ENCODE measurements at regions not wholly inside any gene's neighbourhood (a gene's known extent, or its start where the extent isn't known, plus 50 kb on each side); places are given as distances from the start of the nearest gene placed in this dataset.

DNA sequence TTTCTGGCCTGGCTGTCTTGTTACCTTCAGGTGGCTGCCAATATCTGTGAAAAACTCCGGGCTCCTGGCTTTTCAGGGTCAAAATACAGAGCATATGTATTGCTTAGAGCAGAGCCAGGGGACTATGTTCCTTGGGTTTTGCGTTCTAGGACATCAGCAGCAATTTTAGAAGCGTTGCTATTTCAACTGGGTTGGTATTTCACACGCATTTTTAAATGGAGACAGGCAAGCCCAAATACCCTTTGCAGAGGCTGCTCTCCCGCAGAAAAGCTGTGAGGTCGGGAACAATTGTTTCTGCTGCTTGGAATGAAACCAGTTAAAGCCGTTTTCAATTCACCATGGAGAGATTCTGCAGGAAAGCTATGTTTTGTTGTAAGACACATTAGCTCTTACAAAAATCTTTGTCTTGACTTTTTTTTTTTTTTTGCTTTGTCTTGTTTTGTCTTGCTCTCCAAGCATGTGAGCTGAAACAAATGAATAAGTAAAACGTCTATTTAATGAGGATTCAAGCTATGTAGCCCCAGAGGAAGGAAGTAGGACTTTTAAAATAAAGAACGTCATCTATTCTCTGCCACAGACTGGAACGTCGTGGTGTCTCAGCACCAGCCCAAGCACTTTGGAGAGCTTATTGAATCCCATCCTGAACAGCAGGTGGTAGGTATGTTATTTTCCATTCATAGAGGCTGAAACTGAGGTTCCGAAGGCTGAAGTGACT lies 181.0 kb upstream of the TBX3 start:
- H3K4me1 ChIP-seq (ENCODE audit: control insufficient read depth in 5 of 5, insufficient read depth in 5 of 5, low read length in 5 of 5) = peaks cover 0 to 6% (median 4%) of the 10 kb centered on the region in 5 donors
- no peak overlapping the region for H3K4me3 ChIP-seq (ENCODE audit: low read depth in 1 of 5, low read length in 5 of 5)
- peaks cover 0 to 10% (median 4%) of the 10 kb centered on the region in 5 donors for H3K27me3 ChIP-seq (ENCODE audit: control insufficient read depth in 5 of 5, insufficient read depth in 4 of 5, low read length in 5 of 5)
- H3K36me3 ChIP-seq (ENCODE audit: control insufficient read depth in 5 of 5, insufficient read depth in 5 of 5, low read length in 5 of 5) = no peaks in the 10 kb centered on the region
- no peak overlapping the region for H3K9ac ChIP-seq (ENCODE audit: low read length in 5 of 5)
- H3K9me3 ChIP-seq (ENCODE audit: control insufficient read depth in 5 of 5, low read length in 5 of 5) = peaks cover 3 to 9% (median 7%) of the 10 kb centered on the region in 5 donors
- no peak overlapping the region for H3K27ac ChIP-seq (ENCODE audit: low read depth, low read length)

GRCh38 chr12:114863911-114864310 lies 179.9 kb upstream of the TBX3 start:
- Histone ChIP-seq H3K9ac (ENCODE audit: low read length in 5 of 5) (no peak overlapping the region), H3K36me3 (ENCODE audit: control insufficient read depth in 5 of 5, insufficient read depth in 5 of 5, low read length in 5 of 5) (no peaks in the 10 kb centered on the region), H3K27me3 (ENCODE audit: control insufficient read depth in 5 of 5, insufficient read depth in 4 of 5, low read length in 5 of 5) (peaks cover 0 to 8% (median 4%) of the 10 kb centered on the region in 5 donors), H3K27ac (ENCODE audit: low read depth, low read length) (no peak overlapping the region), H3K4me1 (ENCODE audit: control insufficient read depth in 5 of 5, insufficient read depth in 5 of 5, low read length in 5 of 5) (peaks cover 0 to 6% (median under 1%) of the 10 kb centered on the region in 5 donors), H3K4me3 (ENCODE audit: low read depth in 1 of 5, low read length in 5 of 5) (no peak overlapping the region), H3K9me3 (ENCODE audit: control insufficient read depth in 5 of 5, low read length in 5 of 5) (peaks cover 3 to 9% (median 7%) of the 10 kb centered on the region in 5 donors)

DNA sequence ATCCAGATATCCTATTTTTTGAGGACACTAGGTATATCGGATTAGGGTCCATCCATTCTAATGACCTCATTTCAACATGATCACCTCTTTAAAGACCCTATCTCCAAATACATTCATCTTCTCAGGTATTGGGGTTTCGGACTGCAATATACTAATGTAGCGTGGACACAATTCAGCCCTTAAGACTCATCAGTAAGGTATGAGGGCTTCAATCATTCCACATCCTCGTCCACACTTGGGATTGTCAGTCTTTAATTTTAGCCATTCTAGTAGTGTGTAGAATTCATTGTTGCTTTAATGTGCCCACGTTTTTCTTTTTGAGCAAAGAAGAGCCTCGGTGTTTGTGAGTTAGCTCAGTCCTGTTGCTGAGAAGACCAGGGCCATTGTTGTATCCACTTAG lies 177.0 kb upstream of the TBX3 start:
- H3K36me3 ChIP-seq (ENCODE audit: control insufficient read depth in 5 of 5, insufficient read depth in 5 of 5, low read length in 5 of 5) = no peaks in the 10 kb centered on the region
- peaks cover 0 to 6% (median 0%) of the 10 kb centered on the region in 5 donors for H3K4me1 ChIP-seq (ENCODE audit: control insufficient read depth in 5 of 5, insufficient read depth in 5 of 5, low read length in 5 of 5)
- H3K27me3 ChIP-seq (ENCODE audit: control insufficient read depth in 5 of 5, insufficient read depth in 4 of 5, low read length in 5 of 5) = peaks cover 0 to 3% (median 0%) of the 10 kb centered on the region in 5 donors
- no peak overlapping the region for H3K4me3 ChIP-seq (ENCODE audit: low read depth in 1 of 5, low read length in 5 of 5)
- H3K27ac ChIP-seq (ENCODE audit: low read depth, low read length) = no peak overlapping the region
- no peak overlapping the region for H3K9ac ChIP-seq (ENCODE audit: low read length in 5 of 5)
- H3K9me3 ChIP-seq (ENCODE audit: control insufficient read depth in 5 of 5, low read length in 5 of 5) = peaks cover 3 to 9% (median 7%) of the 10 kb centered on the region in 5 donors

DNA sequence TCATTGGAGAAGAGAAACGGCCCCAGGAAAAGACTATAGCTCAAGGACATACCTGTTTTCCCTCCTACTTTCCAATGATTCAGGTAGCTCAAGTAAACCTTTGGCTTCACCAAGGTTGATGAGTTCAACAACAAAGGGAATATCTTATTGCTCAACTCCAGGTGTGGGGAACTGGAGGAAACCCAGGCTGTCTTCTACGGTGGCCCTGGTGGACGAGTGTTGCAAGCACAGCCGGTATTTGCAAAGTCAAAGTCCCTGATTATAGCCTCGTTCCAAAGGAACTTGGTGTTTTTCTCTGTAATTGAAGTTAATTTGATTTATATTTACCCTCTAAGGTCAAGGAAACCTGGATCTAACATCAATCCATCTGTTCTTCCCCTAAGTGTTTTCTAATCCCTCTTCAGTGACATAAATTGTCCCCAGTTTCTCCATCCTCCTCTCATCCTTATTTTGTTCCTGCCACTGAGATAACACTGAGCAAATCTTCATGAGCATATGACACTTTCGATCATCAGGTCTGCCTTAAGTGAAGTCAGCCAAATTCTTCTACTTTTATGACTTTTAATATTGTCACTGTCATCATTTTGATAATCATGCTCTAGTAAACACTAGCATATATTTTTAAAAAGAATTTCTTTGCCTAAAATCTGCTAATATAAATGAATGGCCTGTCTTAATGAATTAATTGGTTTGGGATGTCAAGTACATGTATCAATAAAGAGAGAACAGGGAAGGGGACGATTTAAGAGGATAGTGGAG lies 174.6 kb upstream of the TBX3 start:
- no peak overlapping the region for H3K27ac ChIP-seq (ENCODE audit: low read depth, low read length)
- no peak overlapping the region for H3K4me3 ChIP-seq (ENCODE audit: low read depth in 1 of 5, low read length in 5 of 5)
- no peak overlapping the region for H3K9ac ChIP-seq (ENCODE audit: low read length in 5 of 5)
- peaks cover 3 to 9% (median 7%) of the 10 kb centered on the region in 5 donors for H3K9me3 ChIP-seq (ENCODE audit: control insufficient read depth in 5 of 5, low read length in 5 of 5)
- peaks cover 0 to 2% (median 0%) of the 10 kb centered on the region in 5 donors for H3K27me3 ChIP-seq (ENCODE audit: control insufficient read depth in 5 of 5, insufficient read depth in 4 of 5, low read length in 5 of 5)
- no peaks in the 10 kb centered on the region for H3K4me1 ChIP-seq (ENCODE audit: control insufficient read depth in 5 of 5, insufficient read depth in 5 of 5, low read length in 5 of 5)
- H3K36me3 ChIP-seq (ENCODE audit: control insufficient read depth in 5 of 5, insufficient read depth in 5 of 5, low read length in 5 of 5) = no peaks in the 10 kb centered on the region

DNA sequence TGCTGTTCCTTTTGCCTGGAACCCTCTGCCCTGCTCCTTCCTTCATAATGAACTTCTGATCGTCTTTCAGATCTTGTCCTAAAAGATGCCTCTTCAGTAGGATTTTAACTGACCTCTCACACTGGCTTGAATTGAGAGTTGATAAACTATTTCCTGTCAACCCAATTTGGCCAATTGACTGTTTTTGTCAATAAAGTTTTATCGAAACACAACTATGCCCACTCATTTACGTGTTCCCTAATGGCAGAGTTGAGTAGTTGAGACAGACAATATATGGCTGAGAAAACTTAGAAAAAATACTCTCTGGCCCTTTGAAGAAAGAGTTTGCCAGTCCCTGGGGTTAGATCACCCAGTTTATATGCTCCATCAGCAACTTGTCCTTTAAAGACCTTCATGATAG lies 171.7 kb upstream of the TBX3 start:
- Histone ChIP-seq H3K36me3 (ENCODE audit: control insufficient read depth in 5 of 5, insufficient read depth in 5 of 5, low read length in 5 of 5) (no peaks in the 10 kb centered on the region), H3K27ac (ENCODE audit: low read depth, low read length) (no peak overlapping the region), H3K27me3 (ENCODE audit: control insufficient read depth in 5 of 5, insufficient read depth in 4 of 5, low read length in 5 of 5) (no peaks in the 10 kb centered on the region), H3K4me1 (ENCODE audit: control insufficient read depth in 5 of 5, insufficient read depth in 5 of 5, low read length in 5 of 5) (no peaks in the 10 kb centered on the region), H3K9ac (ENCODE audit: low read length in 5 of 5) (no peak overlapping the region), H3K9me3 (ENCODE audit: control insufficient read depth in 5 of 5, low read length in 5 of 5) (peaks cover 0 to 2% (median 1%) of the 10 kb centered on the region in 5 donors), H3K4me3 (ENCODE audit: low read depth in 1 of 5, low read length in 5 of 5) (no peak overlapping the region)

- no peaks in the 10 kb centered on the region for H3K27me3 ChIP-seq (ENCODE audit: control insufficient read depth in 5 of 5, insufficient read depth in 4 of 5, low read length in 5 of 5)
- no peak overlapping the region for H3K9ac ChIP-seq (ENCODE audit: low read length in 5 of 5)
- H3K27ac ChIP-seq (ENCODE audit: low read depth, low read length) = no peak overlapping the region
- H3K4me1 ChIP-seq (ENCODE audit: control insufficient read depth in 5 of 5, insufficient read depth in 5 of 5, low read length in 5 of 5) = peaks cover 0 to 12% (median 10%) of the 10 kb centered on the region in 5 donors
- no peaks in the 10 kb centered on the region for H3K36me3 ChIP-seq (ENCODE audit: control insufficient read depth in 5 of 5, insufficient read depth in 5 of 5, low read length in 5 of 5)
- no peak overlapping the region for H3K4me3 ChIP-seq (ENCODE audit: low read depth in 1 of 5, low read length in 5 of 5)
- no peaks in the 10 kb centered on the region for H3K9me3 ChIP-seq (ENCODE audit: control insufficient read depth in 5 of 5, low read length in 5 of 5)
Observed at GRCh38 chr12:114852976-114853529, 169.1 kb upstream of the TBX3 start.

DNA sequence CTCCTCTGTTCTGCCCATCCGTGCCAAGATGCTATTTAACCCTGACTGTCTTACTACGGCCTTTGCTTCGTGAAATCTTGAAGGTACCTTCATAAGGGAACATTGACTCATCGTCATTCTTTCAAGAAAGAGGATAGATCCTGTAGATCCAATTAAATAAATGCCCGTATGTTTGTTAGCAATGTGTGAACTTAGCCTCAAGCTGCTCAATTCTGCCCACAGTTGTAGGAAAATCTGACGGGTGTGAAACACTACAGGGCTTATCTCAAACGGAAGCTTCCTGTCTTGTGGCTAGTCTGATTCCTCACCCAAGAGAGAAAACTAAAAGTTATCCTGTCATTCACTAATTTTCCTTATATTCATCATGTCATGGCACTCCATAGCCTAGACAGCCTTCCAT lies 168.0 kb upstream of the TBX3 start:
- peaks cover 0 to 13% (median 10%) of the 10 kb centered on the region in 5 donors for H3K4me1 ChIP-seq (ENCODE audit: control insufficient read depth in 5 of 5, insufficient read depth in 5 of 5, low read length in 5 of 5)
- H3K9me3 ChIP-seq (ENCODE audit: control insufficient read depth in 5 of 5, low read length in 5 of 5) = no peaks in the 10 kb centered on the region
- H3K36me3 ChIP-seq (ENCODE audit: control insufficient read depth in 5 of 5, insufficient read depth in 5 of 5, low read length in 5 of 5) = no peaks in the 10 kb centered on the region
- no peak overlapping the region for H3K4me3 ChIP-seq (ENCODE audit: low read depth in 1 of 5, low read length in 5 of 5)
- peaks cover 0 to 2% (median 0%) of the 10 kb centered on the region in 5 donors for H3K27me3 ChIP-seq (ENCODE audit: control insufficient read depth in 5 of 5, insufficient read depth in 4 of 5, low read length in 5 of 5)
- no peak overlapping the region for H3K27ac ChIP-seq (ENCODE audit: low read depth, low read length)
- no peak overlapping the region for H3K9ac ChIP-seq (ENCODE audit: low read length in 5 of 5)

DNA sequence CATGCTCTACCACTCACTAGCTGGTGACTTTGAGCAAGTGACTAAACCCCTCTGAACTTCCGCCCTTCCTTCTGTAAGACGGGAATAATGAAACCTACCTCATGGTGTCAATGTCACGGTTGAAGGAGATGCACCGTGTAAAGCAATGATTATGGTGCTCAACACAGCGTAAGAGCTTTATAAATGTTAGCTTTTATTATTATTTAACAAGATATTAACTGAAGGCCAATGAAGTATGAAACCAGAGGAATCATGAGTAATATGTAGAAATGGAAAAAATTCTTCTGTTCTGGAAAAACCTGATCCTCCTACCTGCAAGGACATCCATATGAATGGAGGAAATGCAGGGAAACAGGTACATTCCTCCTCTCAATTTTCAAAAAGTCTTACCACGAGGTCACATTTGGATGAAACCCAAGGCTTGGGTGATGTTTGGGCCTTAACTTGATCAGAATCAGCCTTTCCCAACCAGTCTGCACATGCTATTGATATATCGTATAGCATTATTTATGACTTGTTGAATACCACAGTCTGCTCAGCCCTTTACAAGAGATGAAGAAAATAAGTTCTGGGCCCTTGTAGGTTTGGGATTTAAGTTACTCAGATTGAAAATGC lies 166.8 kb upstream of the TBX3 start:
- no peaks in the 10 kb centered on the region for H3K9me3 ChIP-seq (ENCODE audit: control insufficient read depth in 5 of 5, low read length in 5 of 5)
- H3K4me1 ChIP-seq (ENCODE audit: control insufficient read depth in 5 of 5, insufficient read depth in 5 of 5, low read length in 5 of 5) = peaks cover 0 to 13% (median 10%) of the 10 kb centered on the region in 5 donors
- no peak overlapping the region for H3K27ac ChIP-seq (ENCODE audit: low read depth, low read length)
- H3K4me3 ChIP-seq (ENCODE audit: low read depth in 1 of 5, low read length in 5 of 5) = no peak overlapping the region
- H3K9ac ChIP-seq (ENCODE audit: low read length in 5 of 5) = no peak overlapping the region
- H3K27me3 ChIP-seq (ENCODE audit: control insufficient read depth in 5 of 5, insufficient read depth in 4 of 5, low read length in 5 of 5) = peaks cover 0 to 2% (median 0%) of the 10 kb centered on the region in 5 donors
- no peaks in the 10 kb centered on the region for H3K36me3 ChIP-seq (ENCODE audit: control insufficient read depth in 5 of 5, insufficient read depth in 5 of 5, low read length in 5 of 5)

GRCh38 chr12:114848666-114849065 lies 164.7 kb upstream of the TBX3 start:
- H3K27ac ChIP-seq (ENCODE audit: low read depth, low read length) = no peak overlapping the region

More at GRCh38 chr12:114848666-114849065, 164.7 kb upstream of the TBX3 start:
- peaks cover 0 to 13% (median 10%) of the 10 kb centered on the region in 5 donors for H3K4me1 ChIP-seq (ENCODE audit: control insufficient read depth in 5 of 5, insufficient read depth in 5 of 5, low read length in 5 of 5)
- H3K27me3 ChIP-seq (ENCODE audit: control insufficient read depth in 5 of 5, insufficient read depth in 4 of 5, low read length in 5 of 5) = peaks cover 0 to 2% (median 0%) of the 10 kb centered on the region in 5 donors
- no peaks in the 10 kb centered on the region for H3K9me3 ChIP-seq (ENCODE audit: control insufficient read depth in 5 of 5, low read length in 5 of 5)
- no peak overlapping the region for H3K4me3 ChIP-seq (ENCODE audit: low read depth in 1 of 5, low read length in 5 of 5)
- H3K9ac ChIP-seq (ENCODE audit: low read length in 5 of 5) = peak overlapping the region in 1 of 5 donors; percentile 48
- H3K36me3 ChIP-seq (ENCODE audit: control insufficient read depth in 5 of 5, insufficient read depth in 5 of 5, low read length in 5 of 5) = no peaks in the 10 kb centered on the region
